Esophagus squamous epithelium (tissue), 4 donors: ENCODE measurements at regions not wholly inside any gene's neighbourhood (a gene's known extent, or its start where the extent isn't known, plus 50 kb on each side); places are given as distances from the start of the nearest gene placed in this dataset.

Source experiments
- POLR2A ChIP-seq, 4 donors: fragments of 450-650 bp; IDR thresholded peaks; one replicate each; pipeline ENCODE4 v1.6.1; 2017; ENCODE audit warnings: antibody characterized with exemption in 4 of 4, mild to moderate bottlenecking in 4 of 4, moderate library complexity in 3 of 4
- TF ChIP-seq, protein P1 (sequence below), 6 experiments: fragments of 450-650 bp in 4 of 6; fragments of 200-600 bp in 2 of 6; sonication (generic) in 2 of 6; IDR thresholded peaks; one replicate each; pipeline ENCODE4 v1.5.1; 2016 to 2019; ENCODE audit warnings: antibody characterized with exemption in 6 of 6, mild to moderate bottlenecking in 4 of 6, moderate library complexity in 4 of 6

DNA sequence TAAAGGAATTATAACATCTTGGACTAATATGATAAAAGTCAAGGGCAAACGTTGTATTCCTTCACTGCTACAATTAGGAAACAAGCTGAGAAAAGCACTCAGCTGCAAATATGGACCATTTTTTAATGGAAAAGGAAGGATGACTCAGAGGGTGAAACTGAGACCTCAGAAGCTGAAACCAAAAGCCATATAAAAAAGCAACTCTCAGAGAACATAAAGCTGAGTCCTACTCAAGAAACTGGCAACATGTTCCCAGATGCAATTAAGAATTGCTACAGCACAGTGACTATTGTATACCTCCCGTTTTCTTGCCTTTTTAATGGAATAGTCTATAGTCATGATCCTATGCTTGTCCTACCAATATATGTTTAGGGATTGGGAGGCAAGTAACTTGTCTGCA lies 1106.4 kb upstream of the INTU start:
- TF ChIP-seq POLR2A (IDR thresholded peaks at IDR 0.05) = no peak
- TF ChIP-seq, protein P1, sequence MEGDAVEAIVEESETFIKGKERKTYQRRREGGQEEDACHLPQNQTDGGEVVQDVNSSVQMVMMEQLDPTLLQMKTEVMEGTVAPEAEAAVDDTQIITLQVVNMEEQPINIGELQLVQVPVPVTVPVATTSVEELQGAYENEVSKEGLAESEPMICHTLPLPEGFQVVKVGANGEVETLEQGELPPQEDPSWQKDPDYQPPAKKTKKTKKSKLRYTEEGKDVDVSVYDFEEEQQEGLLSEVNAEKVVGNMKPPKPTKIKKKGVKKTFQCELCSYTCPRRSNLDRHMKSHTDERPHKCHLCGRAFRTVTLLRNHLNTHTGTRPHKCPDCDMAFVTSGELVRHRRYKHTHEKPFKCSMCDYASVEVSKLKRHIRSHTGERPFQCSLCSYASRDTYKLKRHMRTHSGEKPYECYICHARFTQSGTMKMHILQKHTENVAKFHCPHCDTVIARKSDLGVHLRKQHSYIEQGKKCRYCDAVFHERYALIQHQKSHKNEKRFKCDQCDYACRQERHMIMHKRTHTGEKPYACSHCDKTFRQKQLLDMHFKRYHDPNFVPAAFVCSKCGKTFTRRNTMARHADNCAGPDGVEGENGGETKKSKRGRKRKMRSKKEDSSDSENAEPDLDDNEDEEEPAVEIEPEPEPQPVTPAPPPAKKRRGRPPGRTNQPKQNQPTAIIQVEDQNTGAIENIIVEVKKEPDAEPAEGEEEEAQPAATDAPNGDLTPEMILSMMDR (IDR thresholded peaks at IDR 0.05) = no peak
